HPDE6-E6E7 (cell line): ENCODE measurements at regions not wholly inside any gene's neighbourhood (a gene's known extent, or its start where the extent isn't known, plus 50 kb on each side); places are given as distances from the start of the nearest gene placed in this dataset.
"Not testable (repeated sequence)": the region's sequence is repeated elsewhere in the genome, so short reads cannot be mapped to it uniquely, and the experiment has no call there.

Source experiments
- DNase-seq: peaks from one replicate; pipeline ENCODE4 v3.0.0; 2011; ENCODE audit warnings: missing footprints; ENCODE audit errors: extremely low spot score

- no peak for DNase-seq
These were observed 133.6 kb downstream of the TMEM121 start for GRCh38 chr14:105659935-105660527.

GRCh38 chr14:105660816-105661531 is 134.6 kb downstream of the TMEM121 start:
- no peak for DNase-seq

DNA sequence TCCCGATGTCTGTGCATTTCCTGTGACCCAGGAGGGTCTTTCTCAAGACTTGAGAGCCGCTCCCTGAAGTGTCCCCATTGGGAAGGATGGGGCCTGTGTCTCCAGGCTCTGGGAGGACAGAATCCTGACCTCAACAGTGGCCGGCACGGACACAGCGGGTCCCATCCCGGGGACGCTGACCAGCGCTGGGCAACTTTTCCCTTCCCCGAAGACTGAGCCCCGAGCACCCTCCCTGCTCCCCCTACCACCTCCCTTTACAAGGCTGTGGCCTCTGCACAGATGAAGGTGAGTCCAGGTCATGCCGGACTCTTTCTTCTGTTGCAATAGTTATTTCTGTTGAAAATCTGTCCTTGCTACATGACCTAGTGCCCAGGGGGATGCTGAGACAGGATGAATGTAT is 135.7 kb downstream of the TMEM121 start:
- not testable (repeated sequence) for DNase-seq

GRCh38 chr14:105662592-105662991 is 136.2 kb downstream of the TMEM121 start:
- DNase-seq, result not testable (repeated sequence)

GRCh38 chr14:105663323-105663722 is 136.9 kb downstream of the TMEM121 start:
- not testable (repeated sequence) for DNase-seq

GRCh38 chr14:105663818-105664596 is 137.6 kb downstream of the TMEM121 start:
- DNase-seq, result not testable (repeated sequence)

GRCh38 chr14:105664691-105665090 is 138.3 kb downstream of the TMEM121 start:
- no peak for DNase-seq

DNA sequence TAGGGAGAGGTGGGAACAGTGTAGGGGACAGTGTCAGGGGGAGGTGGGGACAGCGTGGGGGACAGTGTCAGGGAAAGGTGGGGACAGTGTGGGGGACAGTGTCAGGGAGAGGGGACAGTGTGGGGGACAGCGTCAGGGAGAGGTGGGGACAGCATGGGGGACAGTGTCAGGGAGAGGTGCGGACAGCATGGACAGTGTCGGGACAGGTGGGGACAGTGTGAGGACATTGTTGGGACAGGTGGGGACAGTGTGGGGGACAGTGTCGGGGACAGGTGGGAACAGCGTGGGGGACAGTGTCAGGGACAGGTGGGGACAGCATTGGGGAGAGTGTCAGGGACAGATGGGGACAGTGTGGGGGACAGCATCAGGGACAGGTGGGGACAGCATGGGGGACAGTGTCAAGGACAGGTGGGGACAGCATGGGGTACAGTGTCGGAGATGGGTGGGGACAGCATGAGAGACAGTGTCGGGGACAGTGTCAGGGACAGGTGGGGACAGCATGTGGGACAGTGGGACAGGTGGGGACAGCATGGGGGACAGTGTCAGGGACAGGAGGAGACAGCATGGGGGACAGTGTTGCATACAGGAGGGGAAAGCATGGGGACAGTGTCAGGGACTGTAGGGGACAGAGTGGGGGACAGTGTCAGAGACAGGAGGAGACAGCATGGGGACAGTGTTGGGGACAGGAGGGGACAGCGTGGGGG is 139.0 kb downstream of the TMEM121 start:
- DNase-seq, result no peak

DNA sequence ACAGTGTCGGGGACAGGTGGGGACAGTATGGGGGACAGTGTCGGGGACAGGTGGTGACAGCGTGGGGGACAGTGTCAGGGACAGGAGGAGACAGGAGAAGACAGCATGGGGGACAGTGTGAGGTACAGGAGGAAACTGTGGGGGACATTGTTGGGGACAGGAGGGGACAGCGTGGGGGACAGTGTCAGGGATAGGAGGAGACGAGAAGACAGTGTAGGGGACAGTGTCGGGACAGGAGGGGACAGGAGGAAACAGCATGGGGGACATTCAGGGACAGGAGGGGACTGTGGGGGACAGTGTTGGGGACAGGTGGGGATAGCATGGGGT is 139.5 kb downstream of the TMEM121 start:
- DNase-seq, result no peak

GRCh38 chr14:105666420-105666819 is 140.0 kb downstream of the TMEM121 start:
- DNase-seq, result no peak

DNA sequence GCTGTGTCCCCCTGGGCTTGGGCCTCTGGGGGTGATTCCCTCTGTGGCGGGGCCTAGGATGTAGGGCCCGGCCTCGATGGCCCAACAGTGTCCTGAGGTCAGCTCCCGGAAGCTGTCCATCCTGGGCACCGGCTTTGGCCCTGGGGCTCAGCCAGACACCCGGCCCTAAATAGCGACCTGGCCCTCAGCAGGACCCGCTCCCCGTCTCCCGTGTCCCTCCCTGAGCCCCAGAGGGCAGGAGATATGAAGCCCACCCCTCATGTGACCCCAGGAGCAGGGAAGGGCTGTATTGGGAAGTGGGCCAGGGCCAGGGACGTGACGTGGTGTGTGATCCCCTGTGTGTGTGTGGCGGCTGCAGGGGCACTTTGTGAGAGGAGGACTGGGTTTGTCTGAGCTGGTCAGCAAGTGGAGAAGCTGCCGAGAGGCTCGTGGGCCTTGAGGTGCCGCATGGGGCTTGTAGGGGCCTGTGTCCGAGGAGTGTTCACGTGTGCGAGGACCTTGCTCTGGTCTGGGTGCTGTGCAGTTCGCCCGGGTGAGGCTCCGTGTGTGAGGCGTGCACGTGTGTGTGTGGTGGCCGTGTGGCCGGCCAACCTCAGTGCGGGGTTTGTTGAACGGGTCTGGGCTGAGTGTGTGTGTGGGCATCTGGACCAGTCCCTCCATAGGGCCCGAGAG is 140.7 kb downstream of the TMEM121 start:
- DNase-seq, result not testable (repeated sequence)

GRCh38 chr14:105667663-105668020 is 141.3 kb downstream of the TMEM121 start:
- not testable (repeated sequence) for DNase-seq

DNA sequence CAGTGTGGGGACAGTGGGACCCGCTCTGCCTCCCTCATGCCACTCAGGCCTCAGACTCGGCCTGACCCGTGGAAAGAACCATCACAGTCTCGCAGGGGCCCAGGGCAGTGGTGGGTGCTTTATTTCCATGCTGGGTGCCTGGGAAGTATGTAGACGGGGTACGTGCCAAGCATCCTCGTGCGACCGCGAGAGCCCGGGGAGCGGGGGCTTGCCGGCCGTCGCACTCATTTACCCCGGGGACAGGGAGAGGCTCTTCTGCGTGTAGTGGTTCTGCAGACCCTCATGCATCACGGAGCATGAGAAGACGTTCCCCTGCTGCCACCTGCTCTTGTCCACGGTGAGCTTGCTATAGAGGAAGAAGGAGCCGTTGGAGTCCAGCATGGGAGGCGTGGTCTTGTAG is 141.6 kb downstream of the TMEM121 start:
- DNase-seq, result not testable (repeated sequence)

DNA sequence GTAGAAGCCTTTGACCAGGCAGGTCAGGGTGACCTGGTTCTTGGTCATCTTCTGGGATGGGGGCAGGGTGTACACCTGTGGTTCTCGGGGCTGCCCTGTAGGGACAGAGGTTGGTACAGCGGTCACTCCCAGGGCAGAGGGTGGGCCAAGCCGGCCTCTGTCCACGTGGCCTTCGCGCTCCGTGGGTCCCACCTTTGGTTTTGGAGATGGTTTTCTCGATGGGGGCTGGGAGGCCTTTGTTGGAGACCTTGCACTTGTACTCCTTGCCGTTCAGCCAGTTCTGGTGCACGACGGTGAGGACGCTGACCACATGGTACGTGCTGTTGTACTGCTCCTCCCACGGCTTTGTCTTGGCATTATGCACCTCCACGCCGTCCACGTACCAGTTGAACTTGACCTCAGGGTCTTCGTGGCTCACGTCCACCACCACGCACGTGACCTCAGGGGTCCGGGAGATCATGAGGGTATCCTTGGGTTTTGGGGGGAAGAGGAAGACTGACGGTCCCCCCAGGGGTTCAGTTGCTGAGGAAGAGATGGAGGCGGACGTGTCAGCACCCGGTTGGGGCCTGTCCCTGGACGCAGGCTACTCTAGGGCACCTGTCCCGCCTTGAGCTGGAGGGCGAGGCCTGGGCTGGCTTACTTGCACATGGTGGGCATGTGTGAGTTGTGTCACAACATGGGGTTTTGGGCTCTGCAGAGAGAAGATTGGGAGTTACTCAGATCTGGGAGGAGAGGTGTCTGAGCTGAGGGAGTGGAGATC is 142.3 kb downstream of the TMEM121 start:
- not testable (repeated sequence) for DNase-seq

GRCh38 chr14:105669231-105669610 is 142.8 kb downstream of the TMEM121 start:
- DNase-seq, result not testable (repeated sequence)

- not testable (repeated sequence) for DNase-seq
These were observed 143.3 kb downstream of the TMEM121 start for GRCh38 chr14:105669646-105670045.

DNA sequence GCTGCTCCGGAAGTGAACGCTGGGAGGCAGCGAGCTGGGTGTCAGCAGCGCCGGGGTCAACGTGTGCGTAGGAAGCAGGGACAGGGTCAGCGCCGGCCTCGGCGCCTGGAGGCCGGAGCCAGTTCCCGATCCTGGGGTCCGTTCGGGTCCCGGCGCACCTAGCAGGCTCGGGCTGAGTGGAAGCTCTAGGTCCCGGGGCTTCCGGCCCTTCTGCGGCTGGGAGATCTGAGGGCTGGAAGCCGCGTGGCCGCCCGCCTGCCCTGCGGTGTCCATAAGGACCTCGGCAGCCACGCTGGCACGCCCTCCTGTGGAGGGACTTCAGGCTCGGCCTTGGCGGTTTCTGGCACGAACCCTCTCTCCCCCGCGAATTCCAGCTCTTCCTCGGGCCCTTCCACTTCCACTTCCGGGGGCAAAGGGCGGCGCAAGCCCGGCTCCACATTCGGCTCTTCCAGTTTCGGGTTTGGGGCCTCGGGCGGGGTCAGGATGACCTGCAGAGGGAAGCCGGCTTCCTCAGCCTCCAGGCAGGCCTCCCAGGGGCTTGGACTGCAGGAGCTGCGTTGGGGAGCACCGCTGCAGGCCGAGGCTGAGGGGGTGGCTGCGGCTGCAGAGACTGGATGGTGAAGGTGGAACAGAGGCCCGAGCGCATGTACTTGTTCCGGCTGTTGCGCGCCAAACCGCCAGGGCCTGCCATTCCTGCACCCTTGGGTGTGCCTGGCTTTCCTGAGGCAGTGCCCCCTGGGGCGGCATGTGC is 146.2 kb downstream of the TMEM121 start:
- DNase-seq, result not testable (repeated sequence)

GRCh38 chr14:105675433-105675832 is 149.1 kb downstream of the TMEM121 start:
- not testable (repeated sequence) for DNase-seq

GRCh38 chr14:105675905-105676670 is 149.7 kb downstream of the TMEM121 start:
- not testable (repeated sequence) for DNase-seq
